Hepatocyte (in vitro differentiated cells): ENCODE measurements at regions not wholly inside any gene's neighbourhood (a gene's known extent, or its start where the extent isn't known, plus 50 kb on each side); places are given as distances from the start of the nearest gene placed in this dataset.

Experiments
- CTCF ChIP-seq: fragments of 200-600 bp; sonication (generic); IDR thresholded peaks from 2 replicates; pipeline ENCODE4 v1.5.1; 2016; ENCODE audit warnings: antibody characterized with exemption, mild to moderate bottlenecking; ENCODE audit not compliant: poor library complexity
- EZH2 ChIP-seq: fragments of 200-600 bp; sonication (generic); IDR thresholded peaks from 2 replicates; pipeline ENCODE4 v1.6.1; 2016; ENCODE audit warnings: antibody characterized with exemption, mild to moderate bottlenecking, borderline replicate concordance
- EZH2phosphoT487 ChIP-seq: fragments of 200-600 bp; sonication (generic); IDR thresholded peaks from one replicate; pipeline ENCODE4 v1.6.1; 2018; ENCODE audit warnings: antibody characterized with exemption, mild to moderate bottlenecking, low read depth, moderate library complexity; ENCODE audit not compliant: unreplicated experiment, severe bottlenecking

GRCh38 chr2:59012971-59013370, 771.8 kb upstream of the FANCL start:
- no peak for TF ChIP-seq EZH2
- no peak for TF ChIP-seq CTCF
- no peak for TF ChIP-seq EZH2phosphoT487
